ENCODE measurements at regions not wholly inside any gene's neighbourhood (a gene's known extent, or its start where the extent isn't known, plus 50 kb on each side); places are given as distances from the start of the nearest gene placed in this dataset.
"Not testable (repeated sequence)": the region's sequence is repeated elsewhere in the genome, so short reads cannot be mapped to it uniquely, and the experiment has no call there.

DNA sequence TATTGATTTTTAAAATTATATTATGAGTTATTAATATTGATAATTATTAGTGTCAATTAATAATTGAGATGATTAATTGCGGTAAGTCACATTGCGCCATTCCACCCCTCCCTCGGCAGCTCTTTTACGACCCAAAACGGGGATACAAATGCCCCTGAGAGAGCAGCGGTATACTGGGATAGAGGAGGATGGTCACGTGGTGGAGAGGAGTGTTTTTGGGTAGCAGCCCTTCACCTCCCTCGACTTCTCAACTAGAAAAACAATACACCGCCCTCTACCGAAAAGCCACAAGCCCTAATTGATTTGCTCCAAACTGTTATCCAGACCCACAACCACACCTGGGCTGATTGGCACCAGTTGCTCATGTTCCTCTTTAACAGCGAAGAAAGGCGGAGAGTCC, 71.0 kb downstream of the DAPL1 start:
- DNase-seq (ENCODE audit: low spot score): not testable (repeated sequence)

DNA sequence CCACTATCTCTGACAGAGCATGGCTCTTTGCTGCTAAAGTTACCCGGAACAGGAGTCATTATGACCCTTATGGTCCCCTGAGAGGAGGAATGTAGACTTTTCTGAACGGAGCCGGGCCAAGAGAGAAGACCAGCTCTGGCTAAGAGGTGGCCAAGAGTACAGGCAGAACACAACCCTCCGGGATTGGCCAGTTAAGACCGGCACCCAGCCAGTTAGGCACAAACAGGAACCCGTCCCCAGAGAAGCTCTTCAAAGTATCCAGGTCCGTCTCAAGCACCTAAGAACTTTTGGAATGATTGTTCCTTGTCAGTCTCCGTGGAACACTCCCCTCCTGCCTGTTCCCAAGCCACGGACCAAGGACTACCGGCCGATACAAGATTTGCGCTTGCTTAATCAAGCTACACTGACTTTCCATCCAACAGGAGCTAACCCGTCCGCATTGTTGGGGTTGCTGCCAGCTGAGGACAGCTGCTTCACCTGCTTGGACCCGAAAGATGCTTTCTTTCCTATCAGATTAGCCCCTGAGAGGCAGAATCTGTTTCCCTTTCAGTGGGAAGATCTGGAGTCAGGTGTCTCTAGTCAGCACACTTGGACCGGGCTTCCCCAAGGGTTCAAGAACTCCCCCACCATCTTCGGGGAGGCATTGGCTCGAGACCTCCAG, 72.5 kb downstream of the DAPL1 start:
- DNase-seq (ENCODE audit: low spot score): not testable (repeated sequence)

DNA sequence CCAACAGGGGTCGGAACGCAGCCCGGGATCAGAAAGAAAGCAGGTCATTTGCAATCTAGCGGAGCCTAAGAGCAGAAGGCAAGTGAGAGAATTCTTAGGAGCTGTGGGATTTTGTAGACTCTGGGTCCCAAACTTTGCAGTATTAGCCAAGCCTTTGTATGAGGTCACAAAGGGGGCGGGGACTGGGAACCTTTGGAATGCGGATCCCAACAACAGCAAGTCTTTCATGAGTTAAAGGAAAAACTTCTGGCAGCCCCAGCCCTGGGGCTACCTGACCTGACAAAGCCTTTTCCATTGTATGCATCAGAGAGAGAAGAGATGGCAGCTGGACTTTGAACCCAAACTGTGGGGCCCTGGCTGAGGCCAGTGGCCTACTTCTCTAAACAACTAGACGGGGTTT, 73.3 kb downstream of the DAPL1 start:
- not testable (repeated sequence) for DNase-seq (ENCODE audit: low spot score)

DNA sequence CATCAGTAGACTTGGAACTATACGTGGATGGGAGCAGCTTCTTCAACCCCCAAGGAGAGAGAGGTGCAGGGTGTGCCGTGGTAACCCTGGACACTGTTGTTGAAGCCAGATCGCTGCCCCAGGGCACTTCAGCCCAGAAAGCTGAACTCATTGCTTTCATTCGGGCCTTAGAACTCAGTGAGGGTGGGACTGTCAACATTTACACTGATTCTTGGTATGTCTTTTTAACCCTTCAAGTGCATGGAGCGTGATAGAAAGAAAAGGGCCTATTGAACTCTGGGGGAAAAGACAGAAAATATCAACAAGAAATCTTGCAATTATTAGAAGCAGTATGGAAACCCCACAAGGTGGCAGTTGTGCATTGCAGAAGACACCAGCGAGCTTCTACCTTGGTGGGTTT, 74.0 kb downstream of the DAPL1 start:
- DNase-seq (ENCODE audit: low spot score): not testable (repeated sequence)

DNA sequence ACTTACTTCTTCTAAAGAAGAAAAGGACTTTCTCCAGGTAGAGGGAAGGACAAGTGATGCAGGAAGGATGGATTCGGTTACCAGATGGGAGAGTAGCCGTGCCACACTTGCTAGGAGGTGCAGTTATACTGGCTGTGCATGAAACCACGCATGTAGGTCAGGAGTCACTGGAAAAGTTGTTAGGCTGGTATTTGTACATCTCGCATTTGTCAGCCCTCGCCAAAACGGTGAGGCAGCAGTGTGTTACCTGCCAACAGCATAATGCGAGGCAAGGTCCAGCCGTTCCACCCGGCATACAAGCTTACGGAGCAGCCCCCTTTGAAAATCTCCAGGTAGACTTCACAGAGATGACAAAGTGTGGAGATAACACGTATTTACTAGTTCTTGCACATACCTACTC, 74.5 kb downstream of the DAPL1 start:
- not testable (repeated sequence) for DNase-seq (ENCODE audit: low spot score)

DNA sequence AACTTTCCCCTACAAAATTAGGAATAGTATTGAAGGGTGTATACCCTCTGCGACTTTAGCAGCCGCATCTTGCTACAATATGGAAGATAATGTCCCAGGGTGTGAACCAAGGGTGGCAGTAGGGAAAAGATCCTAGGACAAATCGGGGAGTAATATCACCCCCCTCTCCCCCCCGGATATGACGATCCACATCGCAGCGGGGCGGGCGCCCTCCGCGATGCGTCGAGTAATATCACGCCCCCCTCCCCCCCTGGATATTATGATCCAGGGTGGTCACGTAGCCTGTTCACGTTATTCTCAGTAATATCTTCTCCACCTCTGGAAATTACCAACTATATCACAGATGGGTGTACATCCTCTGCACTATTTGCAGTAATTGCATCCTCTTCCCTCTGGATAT, 82.9 kb downstream of the DAPL1 start:
- no peak for DNase-seq (ENCODE audit: low spot score)

DNA sequence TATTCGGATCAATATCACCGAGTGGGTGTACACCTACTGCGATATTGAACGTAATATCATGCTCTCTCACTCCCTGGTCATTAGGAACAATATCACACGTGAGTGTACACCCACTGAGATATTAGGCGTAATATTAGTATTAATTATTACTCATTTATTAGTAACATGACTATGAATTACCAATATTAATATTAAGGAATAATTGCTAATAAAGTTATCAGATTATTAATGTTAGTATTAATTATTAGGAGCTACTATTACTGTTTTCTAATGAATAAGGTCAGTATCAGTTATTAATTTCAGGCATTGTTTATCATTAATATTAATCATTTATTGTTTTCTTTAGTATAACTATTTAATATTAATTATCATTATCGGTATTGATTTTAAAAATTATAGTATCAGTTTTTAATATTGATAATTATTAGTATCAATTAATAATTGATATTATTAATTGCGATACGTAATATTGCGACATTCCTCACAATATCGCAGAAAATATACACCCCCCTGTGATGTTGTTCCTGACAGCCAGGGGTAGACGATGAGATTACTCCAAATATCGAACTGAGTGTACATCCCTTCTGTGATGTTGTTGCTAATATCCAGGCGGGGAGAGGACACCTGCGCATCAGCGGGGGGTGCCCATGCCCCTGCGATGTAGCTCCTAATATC, 84.2 kb downstream of the DAPL1 start:
- DNase-seq (ENCODE audit: low spot score): no peak

DNA sequence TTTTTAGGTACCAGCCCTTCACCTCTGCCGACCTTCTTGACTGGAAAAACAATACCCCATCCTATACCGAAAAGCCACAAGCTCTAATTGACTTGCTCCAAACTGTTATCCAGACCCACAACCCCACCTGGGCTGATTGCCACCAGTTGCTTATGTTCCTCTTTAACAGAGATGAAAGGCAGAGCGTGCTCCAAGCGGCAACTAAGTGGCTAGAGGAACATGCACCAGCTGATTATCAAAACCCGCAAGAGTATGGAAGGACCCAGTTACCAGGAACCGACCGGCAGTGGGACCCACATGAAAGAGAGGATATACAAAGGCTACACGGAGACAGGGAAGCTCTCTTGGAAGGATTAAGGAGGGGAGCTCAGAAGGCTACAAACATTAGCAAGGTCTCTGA, 86.1 kb upstream of the TANC1 start:
- no peak for DNase-seq (ENCODE audit: low spot score)

DNA sequence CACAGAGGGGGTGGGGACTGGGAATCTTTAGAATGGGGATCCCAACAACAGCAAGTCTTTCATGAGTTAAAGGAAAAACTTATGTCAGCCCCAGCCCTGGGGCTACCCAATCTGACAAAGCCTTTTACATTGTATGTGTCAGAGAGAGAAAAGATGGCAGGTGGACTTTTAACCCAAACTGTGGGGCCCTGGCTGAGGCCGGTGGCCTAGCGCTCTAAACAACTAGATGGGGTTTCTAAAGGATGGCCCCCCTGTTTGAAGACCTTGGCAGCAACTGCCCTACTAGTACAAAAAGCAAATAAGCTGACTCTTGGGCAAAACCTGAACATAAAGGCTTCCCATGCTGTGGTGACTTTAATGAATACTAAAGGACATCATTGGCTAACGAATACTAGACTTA, 83.9 kb upstream of the TANC1 start:
- DNase-seq (ENCODE audit: low spot score): not testable (repeated sequence)

DNA sequence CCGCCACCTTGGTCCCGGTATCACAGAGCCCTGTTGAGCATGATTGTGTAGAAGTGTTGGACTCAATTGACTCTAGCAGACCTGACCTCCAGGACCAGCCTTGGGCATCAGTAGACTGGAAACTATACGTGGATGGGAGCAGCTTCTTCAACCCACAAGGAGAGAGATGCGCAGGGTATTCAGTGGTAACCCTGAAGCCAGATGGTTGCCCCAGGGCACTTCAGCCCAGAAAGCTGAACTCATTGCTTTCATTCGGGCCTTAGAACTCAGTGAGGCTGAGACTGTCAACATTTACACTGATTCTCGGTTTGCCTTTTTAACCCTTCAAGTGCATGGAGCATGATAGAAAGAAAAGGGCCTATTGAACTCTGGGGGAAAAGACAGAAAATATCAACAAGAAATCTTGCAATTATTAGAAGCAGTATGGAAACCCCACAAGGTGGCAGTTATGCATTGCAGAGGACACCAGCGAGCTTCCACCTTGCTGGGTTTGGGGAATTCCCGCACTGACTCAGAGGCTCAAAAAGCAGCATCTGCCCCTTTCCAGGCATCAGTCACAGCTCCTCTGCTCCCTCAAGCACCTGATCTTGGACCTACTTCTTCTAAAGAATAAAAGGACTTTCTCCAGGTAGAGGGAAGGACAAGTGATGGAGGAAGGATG, 83.3 kb upstream of the TANC1 start:
- peak; percentile 50 for DNase-seq (ENCODE audit: low spot score)

DNA sequence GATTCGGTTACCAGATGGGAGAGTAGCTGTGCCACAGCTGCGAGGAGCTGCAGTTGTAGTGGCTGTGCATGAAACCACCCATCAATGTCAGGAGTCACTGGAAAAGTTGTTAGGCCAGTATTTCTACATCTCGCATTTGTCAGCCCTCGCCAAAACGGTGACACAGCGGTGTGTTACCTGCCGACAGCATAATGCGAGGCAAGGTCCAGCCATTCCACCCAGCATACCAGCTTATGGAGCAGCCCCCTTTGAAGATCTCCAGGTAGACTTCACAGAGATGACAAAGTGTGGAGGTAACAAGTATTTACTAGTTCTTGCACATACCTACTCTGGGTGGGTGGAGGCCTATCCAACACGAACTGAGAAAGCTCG, 82.8 kb upstream of the TANC1 start:
- not testable (repeated sequence) for DNase-seq (ENCODE audit: low spot score)

DNA sequence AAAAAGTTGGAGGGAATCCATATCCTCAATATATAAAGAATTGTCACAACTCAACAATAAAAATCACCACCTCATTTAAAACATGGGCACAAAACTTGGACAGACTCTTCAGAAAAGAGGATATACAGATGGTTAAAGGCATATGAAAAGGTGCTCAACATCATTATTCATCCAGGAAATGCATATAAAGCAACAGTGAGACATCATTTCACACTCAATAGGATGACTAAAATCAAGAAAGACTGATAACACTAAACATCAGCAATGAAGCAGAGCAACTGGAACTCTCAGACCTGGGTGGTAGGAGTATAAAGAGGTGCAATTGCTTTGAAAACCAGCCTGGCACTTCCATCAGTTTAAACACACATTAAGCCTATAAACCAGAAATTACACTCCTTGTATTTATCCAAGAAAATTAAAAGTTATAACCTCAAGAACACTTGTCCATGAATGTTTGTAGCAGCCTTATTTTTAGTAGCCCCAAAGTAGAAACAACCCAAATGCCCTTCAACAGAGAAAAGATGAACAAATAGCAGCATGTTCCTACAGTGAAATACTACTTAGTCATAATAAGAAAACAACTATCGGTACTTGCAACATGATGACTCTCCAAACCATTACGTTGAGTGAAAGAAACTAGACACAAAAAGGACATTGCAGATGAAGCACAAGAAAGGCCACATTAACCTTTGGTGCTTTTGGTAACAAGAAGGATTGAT, 79.1 kb upstream of the TANC1 start:
- peak; percentile 39 for DNase-seq (ENCODE audit: low spot score)

DNA sequence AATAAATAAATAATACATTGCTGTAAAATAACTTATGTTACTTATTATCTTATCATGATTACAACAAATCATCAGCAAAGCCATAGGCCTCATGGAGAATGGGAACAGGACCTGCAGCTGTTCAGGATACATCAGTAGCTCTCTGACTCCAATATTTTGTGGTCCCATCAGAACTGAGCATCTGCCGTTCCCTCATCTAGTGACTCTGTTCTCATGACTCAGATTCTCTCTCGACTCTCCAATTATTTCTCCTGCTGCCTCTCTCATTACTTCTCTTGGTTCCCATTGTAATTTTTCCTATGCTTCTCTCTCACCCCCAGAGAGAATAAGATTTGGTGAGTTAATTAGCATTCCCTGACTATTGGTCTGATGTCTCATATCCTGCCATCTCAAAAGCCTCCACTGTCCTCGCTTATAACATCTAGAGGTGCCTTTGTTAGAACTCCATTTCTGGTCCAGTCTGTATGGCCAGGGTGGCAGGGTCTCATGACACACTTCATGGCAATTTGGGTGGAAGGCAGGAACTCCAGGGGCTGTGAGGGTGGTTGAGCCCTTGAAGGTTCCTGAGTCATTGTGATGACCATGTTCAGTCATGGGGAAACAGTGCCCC, 78.0 kb upstream of the TANC1 start:
- no peak for DNase-seq (ENCODE audit: low spot score)

DNA sequence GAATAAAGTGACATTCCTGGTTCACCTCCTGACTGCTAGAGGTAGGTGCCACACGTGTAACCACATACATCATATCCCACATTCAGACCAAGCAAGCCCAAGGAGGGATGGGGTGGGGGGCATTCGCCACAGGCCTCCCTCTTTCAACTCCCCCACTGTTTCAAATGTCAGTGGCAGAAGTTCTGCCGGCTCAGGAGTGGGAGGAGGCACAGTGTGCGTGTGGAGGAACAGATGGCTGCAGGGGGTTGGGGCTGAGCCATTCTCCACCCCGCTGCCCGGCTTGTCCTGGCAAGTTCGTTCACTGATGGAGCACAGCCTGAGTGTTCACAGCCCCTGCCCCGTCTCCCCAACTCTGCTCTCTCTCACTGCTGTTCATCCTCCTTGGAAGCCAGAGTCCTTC, 75.4 kb upstream of the TANC1 start:
- no peak for DNase-seq (ENCODE audit: low spot score)

DNA sequence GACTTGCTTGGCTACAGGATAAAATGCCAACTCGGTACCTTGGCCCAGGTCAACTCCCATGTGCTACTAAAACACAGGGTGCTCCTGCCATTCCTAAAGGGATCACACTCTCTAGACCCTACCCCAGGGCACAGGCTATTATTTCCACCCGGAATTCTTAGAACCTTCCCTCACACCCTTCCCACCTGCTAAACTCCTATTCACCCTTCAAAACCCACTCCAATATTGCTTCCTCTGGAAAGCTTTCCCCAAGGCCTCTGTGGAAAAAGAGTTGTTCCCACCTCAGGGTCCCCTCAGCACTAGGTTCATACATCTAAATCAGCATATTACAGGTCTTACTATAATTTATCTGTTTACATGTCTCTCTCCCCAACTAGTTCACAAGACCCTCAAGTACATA, 75.0 kb upstream of the TANC1 start:
- DNase-seq (ENCODE audit: low spot score): no peak

DNA sequence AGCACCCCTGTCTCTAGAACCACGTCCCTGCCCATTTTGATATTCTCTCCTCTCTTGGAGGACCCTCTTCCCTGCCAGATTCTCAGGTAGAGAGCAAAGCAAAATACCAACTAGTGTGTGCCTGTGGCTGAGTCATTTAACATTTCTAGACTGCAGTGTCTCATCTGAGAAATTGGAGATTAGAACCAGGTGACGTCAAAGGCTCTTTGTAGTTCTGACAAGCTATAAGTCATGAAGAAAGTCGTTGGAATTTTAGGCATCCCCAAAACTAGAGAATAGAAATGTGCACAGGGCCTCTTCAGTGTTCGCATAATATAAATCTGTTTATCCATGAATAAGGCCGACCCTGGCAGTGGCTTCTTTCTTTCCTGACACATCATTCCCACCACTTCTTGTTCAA, 74.4 kb upstream of the TANC1 start:
- no peak for DNase-seq (ENCODE audit: low spot score)

DNA sequence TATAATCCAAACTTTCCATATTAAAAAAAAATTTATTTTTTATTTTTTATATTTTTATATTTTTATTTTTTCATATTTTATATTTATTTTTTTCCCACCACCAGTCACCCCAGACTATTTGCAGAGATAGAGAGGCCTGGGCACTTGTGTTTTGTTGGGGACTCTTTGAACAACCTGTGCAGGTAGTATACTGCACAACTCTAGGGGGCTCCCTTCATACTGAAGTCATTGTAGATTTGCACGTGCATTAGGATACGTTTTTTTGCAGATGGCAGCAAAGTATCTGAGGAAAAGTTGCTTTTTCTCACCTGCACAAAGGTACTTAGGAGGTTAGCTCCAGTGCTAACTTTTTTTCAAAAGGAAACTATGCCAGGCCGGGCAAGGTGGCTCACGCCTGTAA, 73.9 kb upstream of the TANC1 start:
- no peak for DNase-seq (ENCODE audit: low spot score)

DNA sequence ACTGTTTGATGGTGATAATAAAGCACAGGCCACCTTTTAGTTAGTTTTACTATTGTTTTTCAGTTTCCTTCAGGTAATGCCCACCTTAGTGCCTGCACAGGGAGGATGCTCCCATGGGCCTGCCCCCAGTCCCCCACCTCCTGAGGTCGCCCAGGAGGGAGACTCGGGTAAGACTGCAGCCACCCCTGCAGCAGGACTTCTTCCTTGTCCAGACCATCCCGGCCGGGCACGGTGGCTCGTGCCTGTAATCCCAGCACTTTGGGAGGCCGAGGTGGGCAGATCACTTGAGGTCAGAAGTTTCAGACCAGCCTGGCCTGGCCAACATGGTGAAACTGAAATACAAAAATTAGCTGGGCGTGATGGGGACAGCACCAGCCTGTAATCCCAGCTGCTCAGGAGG, 68.1 kb upstream of the TANC1 start:
- DNase-seq (ENCODE audit: low spot score): no peak

DNA sequence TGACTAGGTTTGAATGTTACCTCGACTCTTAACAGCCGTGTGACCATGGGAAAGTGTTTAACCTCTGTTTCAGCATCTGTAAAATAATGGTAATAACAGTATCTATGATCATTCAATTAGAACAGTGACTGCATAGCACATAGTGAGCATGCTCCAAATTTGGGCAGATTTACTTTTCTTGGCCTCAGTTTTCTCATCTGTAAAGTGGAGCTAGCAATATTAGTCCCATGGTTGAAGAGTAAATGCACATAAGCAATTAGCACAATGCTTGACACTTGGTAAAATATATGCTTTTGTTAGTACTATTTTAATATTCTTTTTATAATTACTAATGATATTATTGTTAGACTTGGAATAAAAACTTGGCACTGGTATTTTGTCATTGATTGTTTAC, 66.4 kb upstream of the TANC1 start:
- no peak for DNase-seq (ENCODE audit: low spot score)

DNA sequence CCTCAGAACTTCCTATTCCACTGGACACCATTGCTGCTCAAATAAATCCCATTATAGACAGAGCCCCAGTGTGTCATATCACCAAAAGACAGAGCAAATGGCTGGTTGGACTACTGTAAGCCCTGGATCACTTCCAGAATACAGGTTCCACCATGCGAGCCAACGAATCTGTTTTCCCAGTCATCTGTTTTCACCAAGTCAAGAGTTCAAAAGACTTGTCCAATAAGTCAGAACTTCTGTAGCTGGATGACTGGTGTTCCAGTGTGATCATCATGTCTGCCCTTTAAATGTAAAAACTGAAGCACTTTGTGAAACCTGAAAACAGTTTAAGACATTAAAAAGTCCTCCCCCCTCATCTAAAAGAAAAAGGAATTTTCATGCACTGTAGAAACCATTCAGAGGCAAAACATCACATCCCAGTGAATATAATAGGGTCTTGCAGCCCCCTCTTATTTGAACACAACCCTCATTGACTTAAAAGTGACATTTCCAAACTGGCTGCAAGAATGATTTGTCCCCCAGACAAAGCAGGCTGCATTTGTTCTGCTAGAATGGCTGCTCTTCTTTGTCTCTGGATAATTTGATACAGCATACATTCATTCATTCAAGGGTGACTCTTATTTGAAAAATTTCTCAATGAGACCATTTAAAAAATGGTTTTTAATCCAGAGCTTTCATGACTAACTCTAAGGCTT, 64.6 kb upstream of the TANC1 start:
- no peak for DNase-seq (ENCODE audit: low spot score)

DNA sequence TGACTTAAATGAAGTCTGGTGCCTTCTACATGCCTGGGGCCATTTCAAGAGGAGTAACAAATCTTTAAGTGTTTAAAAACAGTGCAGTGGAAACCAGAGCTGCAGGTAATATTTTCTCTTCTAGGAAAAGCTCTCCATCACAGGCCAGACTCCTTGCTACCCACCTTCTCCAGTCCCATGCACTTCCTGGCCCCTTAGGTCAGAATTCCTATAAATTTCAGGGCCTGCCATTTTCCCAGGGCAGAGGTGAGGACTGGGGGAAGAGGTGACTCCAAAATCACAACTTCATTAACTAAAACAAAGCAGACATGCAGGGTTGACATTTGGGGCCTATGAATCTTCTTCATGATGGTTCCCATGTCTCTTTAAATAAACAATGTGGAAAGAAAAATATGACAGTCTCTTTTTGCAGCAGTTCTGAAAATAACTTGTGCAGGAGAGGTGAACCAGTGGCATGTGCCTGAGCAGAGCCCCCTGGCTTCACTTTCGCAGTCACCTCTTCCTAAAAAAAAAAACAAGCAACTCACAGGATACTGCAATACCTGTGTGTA, 63.7 kb upstream of the TANC1 start:
- no peak for DNase-seq (ENCODE audit: low spot score)

DNA sequence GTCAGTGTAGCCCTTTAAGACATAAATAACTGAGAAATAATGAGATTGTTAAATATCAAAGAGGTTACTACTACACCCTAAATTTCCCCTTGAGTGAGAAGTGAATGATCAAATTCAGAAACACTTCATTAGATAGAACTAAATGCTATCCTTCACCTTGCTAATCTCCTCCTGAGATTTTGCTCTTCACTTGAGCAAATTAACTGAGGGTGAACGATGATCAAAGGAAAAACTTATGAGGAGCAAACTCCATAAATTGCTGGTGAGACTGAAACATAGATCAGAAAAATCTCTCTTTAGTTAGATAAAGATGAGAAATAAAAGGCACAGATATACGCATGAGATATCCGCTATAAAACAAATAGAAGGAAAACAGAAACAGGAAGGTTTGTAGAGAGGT, 63.1 kb upstream of the TANC1 start:
- no peak for DNase-seq (ENCODE audit: low spot score)

Data from activated CD4-positive, alpha-beta T cell treated with anti-CD3 and anti-CD28 coated beads, Interleukin-2, Interleukin-4, amounts not matched to agents 100 ng/mL and 50 ng/mL, durations not matched to agents 16 hours and 8 hours (primary cell).